GM12878 (cell line): ENCODE measurements at regions not wholly inside any gene's neighbourhood (a gene's known extent, or its start where the extent isn't known, plus 50 kb on each side); places are given as distances from the start of the nearest gene placed in this dataset.

Source experiments
- ATAC-seq: fragments of 200-7000 bp; cut with Tn5 transposase; 3 replicates; pipeline ENCODE4 v1.9.1; 2020; ENCODE audit warnings: mild to moderate bottlenecking, moderate library complexity
- BruUV-seq: library from RNA; stranded (reverse); fragments of 400-500 nt; replicated peaks from 2 replicates; lab custom pipeline; 2021; lab: Mats Ljungman, UMichigan
- CTCF ChIA-PET: fragments of 300-600 bp; sonication (Branson Sonifier 250); formaldehyde crosslinking; extraction: SDS; loops from one replicate; lab custom pipeline; 2021; ENCODE audit warnings: inconsistent platforms; lab: Yijun Ruan, JAX
- POLR2A ChIA-PET: fragments of 350-600 bp; formaldehyde crosslinking; extraction: SDS; loops from one replicate; lab custom pipeline; 2021; ENCODE audit warnings: inconsistent platforms; lab: Charles Lee
- RAD21 ChIA-PET: fragments of 300-600 bp; sonication (Branson Sonifier 250); formaldehyde crosslinking; loops from one replicate; lab custom pipeline; 2023; ENCODE audit warnings: antibody characterized with exemption; ENCODE audit not compliant: unreplicated experiment; lab: Charles Lee
- SMC1A ChIA-PET: fragments of 300-600 bp; sonication (Branson Sonifier 250); formaldehyde crosslinking; loops from one replicate; lab custom pipeline; 2023; ENCODE audit not compliant: unreplicated experiment, uncharacterized antibody; lab: Charles Lee
- DNase-seq: peaks from one replicate; pipeline ENCODE4 v3.0.0-alpha.2; 2011; ENCODE audit warnings: low read depth, low spot score
- FAIRE-seq: peaks from 3 replicates; lab custom pipeline; 2011; peaks lifted over from hg19 to GRCh38; lab: Jason Lieb, UNC
- H2AFZ ChIP-seq: 2 replicates; pipeline ENCODE4 v1.6.0; 2011; ENCODE audit warnings: low read depth, low read length, control low read depth; ENCODE audit not compliant: control insufficient read depth
- H3K27ac ChIP-seq: 2 replicates; pipeline ENCODE4 v1.5.1; 2011; ENCODE audit warnings: control low read depth; ENCODE audit not compliant: control insufficient read depth, insufficient read depth
- H3K27me3 ChIP-seq, 2 experiments: replicated peaks in 1 of 2; 2 replicates each; pipeline versions ENCODE4 v1.6.0 to v1.6.1; 2011; ENCODE audit warnings: low read length in 1 of 2; ENCODE audit not compliant: control insufficient read depth in 2 of 2, insufficient read depth in 2 of 2
- H3K36me3 ChIP-seq, 2 experiments: 2 replicates each; pipeline ENCODE4 v1.5.1; 2011; ENCODE audit warnings: low read length in 1 of 2; ENCODE audit not compliant: control insufficient read depth in 2 of 2, insufficient read depth in 2 of 2
- H3K4me1 ChIP-seq: 2 replicates; pipeline ENCODE4 v1.6.1; 2011; ENCODE audit warnings: mild to moderate bottlenecking, low read length, moderate library complexity, mixed read lengths; ENCODE audit not compliant: control insufficient read depth, insufficient read depth
- H3K4me2 ChIP-seq: 2 replicates; pipeline ENCODE4 v1.6.0; 2011; ENCODE audit warnings: control low read depth; ENCODE audit not compliant: control insufficient read depth, insufficient read depth
- H3K4me3 ChIP-seq: fragments of 200-600 bp; sonication (generic); 2 replicates; pipeline ENCODE4 v1.5.1; 2016
- H3K79me2 ChIP-seq: 2 replicates; pipeline ENCODE4 v1.6.0; 2011; ENCODE audit warnings: low read length; ENCODE audit not compliant: control insufficient read depth, insufficient read depth
- H3K9ac ChIP-seq: 2 replicates; pipeline ENCODE4 v1.8.0; 2011; ENCODE audit warnings: low read length, control low read depth, mixed read lengths; ENCODE audit not compliant: control insufficient read depth, insufficient read depth
- H3K9me3 ChIP-seq: replicated peaks from 3 replicates; pipeline ENCODE4 v1.5.1; 2011; ENCODE audit warnings: mild to moderate bottlenecking, low read length; ENCODE audit not compliant: control insufficient read depth, insufficient read depth
- H4K20me1 ChIP-seq: 2 replicates; pipeline ENCODE4 v1.6.0; 2011; ENCODE audit not compliant: control insufficient read depth, insufficient read depth
- CREM ChIP-seq: IDR thresholded peaks from 2 replicates; pipeline ENCODE4 v1.6.1; 2014; ENCODE audit warnings: antibody characterized with exemption, low read depth
- IRF3 ChIP-seq: fragments of 450-650 bp; IDR thresholded peaks from 2 replicates; pipeline ENCODE4 v1.6.1; 2014; ENCODE audit warnings: mild to moderate bottlenecking
- NR2F1 ChIP-seq: fragments of 450-650 bp; conservative IDR thresholded peaks from 2 replicates; pipeline ENCODE4 v1.6.1; 2017; ENCODE audit warnings: mild to moderate bottlenecking
- RELB ChIP-seq: fragments of 450-650 bp; IDR thresholded peaks from 2 replicates; pipeline ENCODE4 v1.6.1; 2017; ENCODE audit warnings: low read depth, mild to moderate bottlenecking, moderate library complexity
- RUNX3 ChIP-seq: IDR thresholded peaks from 2 replicates; pipeline ENCODE4 v1.6.1; 2012; ENCODE audit warnings: low read length, inconsistent platforms
- SUPT20H ChIP-seq: IDR thresholded peaks from 2 replicates; pipeline ENCODE4 v1.6.1; 2011; ENCODE audit warnings: low read depth, mild to moderate bottlenecking, low read length, moderate library complexity, borderline replicate concordance; ENCODE audit not compliant: control insufficient read depth
- YY1 ChIP-seq: IDR thresholded peaks from 2 replicates; pipeline ENCODE4 v1.6.1; 2011; ENCODE audit warnings: low read depth, mild to moderate bottlenecking, low read length
- WGBS: methylation state at CpG from one replicate; pipeline ENCODE4 v1.1.6; 2016; ENCODE audit warnings: low lambda C conversion rate; ENCODE audit not compliant: insufficient replicate concordance, insufficient coverage; ENCODE audit errors: missing lambda C conversion rate; 5-methylcytosine and 5-hydroxymethylcytosine counted together
- in situ Hi-C: fragments of 300-500 bp; cut with MboI; formaldehyde crosslinking; loops from 9 replicates; pipeline ENCODE4 v1.14.3; 2018; ENCODE audit warnings: mixed read lengths
- intact Hi-C: fragments of 100-400 bp; cut with micrococcal nuclease; formaldehyde crosslinking; loops from one replicate; pipeline ENCODE4 v1.14.2; 2022; ENCODE audit not compliant: unreplicated experiment

GRCh38 chr12:17478908-17479673 is 610.9 kb downstream of the RERGL start:
- Histone ChIP-seq H4K20me1 (no peaks in the 10 kb centered on the region), H3K4me2 (no peak overlapping the region), H3K4me3 (no peak overlapping the region), H3K27ac (no peak overlapping the region), H3K79me2 (no peaks in the 10 kb centered on the region), H3K9ac (no peak overlapping the region), H3K36me3 (no peaks in the 10 kb centered on the region), H3K27me3 (no peaks in the 10 kb centered on the region), H3K4me1 (no peaks in the 10 kb centered on the region), H3K9me3 (no peaks in the 10 kb centered on the region; the same call in 2 of the 3 replicates), H2AFZ (no peak overlapping the region)
- FAIRE-seq = no peak
- TF ChIP-seq YY1 = no peak
- no peak for TF ChIP-seq SUPT20H
- TF ChIP-seq RELB = no peak
- no peak for TF ChIP-seq IRF3
- TF ChIP-seq CREM = no peak
- TF ChIP-seq RUNX3 = no peak
- TF ChIP-seq NR2F1 = no peak
- no TSS peak for BruUV-seq
- ChIA-PET RAD21 (no interaction called here), POLR2A (no interaction called here), CTCF (no interaction called here), SMC1A (no interaction called here)
- in situ Hi-C loops (no loop called here), intact Hi-C loops (no loop called here)
- no peak for ATAC-seq
- no peak for DNase-seq
- WGBS = 11% methylated on average over 8 of the region's 8 CpGs
